ENCODE measurements at regions not wholly inside any gene's neighbourhood (a gene's known extent, or its start where the extent isn't known, plus 50 kb on each side); places are given as distances from the start of the nearest gene placed in this dataset.

GRCh38 chr2:58860586-58860985 is 619.5 kb upstream of the FANCL start:
- intact Hi-C loops (cut with DNase I, micrococcal nuclease), result no loop called here
- H3K27ac ChIP-seq (ENCODE audit: low read depth in 1 of 2, low read length in 2 of 2), result no peak overlapping the region
- no peaks in the 10 kb centered on the region for H3K4me1 ChIP-seq (ENCODE audit: insufficient read depth, low read length)
- DNase-seq (no peak), ATAC-seq (ENCODE audit: poor library complexity) (no peak)
- H3K36me3 Mint-ChIP-seq (ENCODE audit: low read depth), result no peaks in the 10 kb centered on the region
- TF ChIP-seq CTCF (IDR thresholded peaks at IDR 0.05), result no peak
- H3K27ac Mint-ChIP-seq, result no peak overlapping the region
- H3K27me3 ChIP-seq (ENCODE audit: control insufficient read depth in 1 of 2, insufficient read depth in 2 of 2, low read length in 2 of 2), result no peaks in the 10 kb centered on the region
- no peaks in the 10 kb centered on the region for H3K9me3 ChIP-seq (ENCODE audit: control insufficient read depth in 1 of 2, insufficient read depth in 1 of 2, low read length in 2 of 2)
- ChIA-PET CTCF (no interaction called here), POLR2A (no interaction called here)
- no peak overlapping the region for H3K4me3 Mint-ChIP-seq
- no peak overlapping the region for H3K4me3 ChIP-seq (ENCODE audit: low read length)
- H3K4me1 Mint-ChIP-seq (ENCODE audit: low read depth), result no peaks in the 10 kb centered on the region
- H3K27me3 Mint-ChIP-seq, result no peaks in the 10 kb centered on the region
- no peaks in the 10 kb centered on the region for H3K36me3 ChIP-seq (ENCODE audit: insufficient read depth, low read length)
- H3K9me3 Mint-ChIP-seq, result no peaks in the 10 kb centered on the region

- Mint-ChIP-seq H3K36me3 (ENCODE audit: low read depth) (no peaks in the 10 kb centered on the region), H3K27me3 (no peaks in the 10 kb centered on the region), H3K4me3 (no peak overlapping the region), H3K27ac (no peak overlapping the region), H3K4me1 (ENCODE audit: low read depth) (no peaks in the 10 kb centered on the region), H3K9me3 (no peaks in the 10 kb centered on the region)
- intact Hi-C loops (cut with DNase I, micrococcal nuclease), result no loop called here
- ATAC-seq (ENCODE audit: poor library complexity) (no peak), DNase-seq (no peak)
- Histone ChIP-seq H3K27ac (ENCODE audit: low read depth in 1 of 2, low read length in 2 of 2) (no peak overlapping the region), H3K27me3 (ENCODE audit: control insufficient read depth in 1 of 2, insufficient read depth in 2 of 2, low read length in 2 of 2) (no peaks in the 10 kb centered on the region), H3K36me3 (ENCODE audit: insufficient read depth, low read length) (no peaks in the 10 kb centered on the region), H3K9me3 (ENCODE audit: control insufficient read depth in 1 of 2, insufficient read depth in 1 of 2, low read length in 2 of 2) (no peaks in the 10 kb centered on the region), H3K4me1 (ENCODE audit: insufficient read depth, low read length) (no peaks in the 10 kb centered on the region), H3K4me3 (ENCODE audit: low read length) (no peak overlapping the region)
- TF ChIP-seq CTCF (IDR thresholded peaks at IDR 0.05), result no peak
- ChIA-PET CTCF (no interaction called here), POLR2A (no interaction called here)
Measured at GRCh38 chr2:58856100-58856499, 615.0 kb upstream of the FANCL start.

- no peaks in the 10 kb centered on the region for H3K36me3 Mint-ChIP-seq (ENCODE audit: low read depth)
- ChIA-PET CTCF (no interaction called here), POLR2A (no interaction called here)
- Histone ChIP-seq H3K27ac (ENCODE audit: low read depth in 1 of 2, low read length in 2 of 2) (no peak overlapping the region), H3K36me3 (ENCODE audit: insufficient read depth, low read length) (no peaks in the 10 kb centered on the region), H3K4me1 (ENCODE audit: insufficient read depth, low read length) (no peaks in the 10 kb centered on the region), H3K4me3 (ENCODE audit: low read length) (no peak overlapping the region), H3K9me3 (ENCODE audit: control insufficient read depth in 1 of 2, insufficient read depth in 1 of 2, low read length in 2 of 2) (no peaks in the 10 kb centered on the region), H3K27me3 (ENCODE audit: control insufficient read depth in 1 of 2, insufficient read depth in 2 of 2, low read length in 2 of 2) (no peaks in the 10 kb centered on the region)
- no peak for TF ChIP-seq CTCF (IDR thresholded peaks at IDR 0.05)
- no peaks in the 10 kb centered on the region for H3K9me3 Mint-ChIP-seq
- intact Hi-C loops (cut with DNase I, micrococcal nuclease), result no loop called here
- no peak overlapping the region for H3K27ac Mint-ChIP-seq
- DNase-seq (no peak), ATAC-seq (ENCODE audit: poor library complexity) (no peak)
- no peaks in the 10 kb centered on the region for H3K27me3 Mint-ChIP-seq
- H3K4me3 Mint-ChIP-seq, result no peak overlapping the region
- no peaks in the 10 kb centered on the region for H3K4me1 Mint-ChIP-seq (ENCODE audit: low read depth)
Measured at GRCh38 chr2:58853420-58853819, 612.3 kb upstream of the FANCL start.

Measured in CD4-positive, alpha-beta T cell (primary cell).